Smooth muscle cell (in vitro differentiated cells): ENCODE measurements at regions not wholly inside any gene's neighbourhood (a gene's known extent, or its start where the extent isn't known, plus 50 kb on each side); places are given as distances from the start of the nearest gene placed in this dataset.

Experiments
- DNase-seq: peaks from one replicate; lab custom pipeline; 2025; ENCODE audit not compliant: unreplicated experiment; lab: John Stamatoyannopoulos, UW
- H2AFZ ChIP-seq: fragments of 200-600 bp; sonication (generic); 2 replicates; pipeline ENCODE4 v1.6.0; 2016; ENCODE audit warnings: antibody characterized with exemption, low read depth, mild to moderate bottlenecking
- H3F3A ChIP-seq: fragments of 200-600 bp; sonication (generic); 2 replicates; pipeline ENCODE4 v1.6.0; 2017; ENCODE audit warnings: antibody characterized with exemption, low read depth
- H3K27ac ChIP-seq: fragments of 200-600 bp; sonication (generic); 2 replicates; pipeline ENCODE4 v1.5.1; 2016; ENCODE audit warnings: low read depth, mild to moderate bottlenecking
- H3K27me3 ChIP-seq: fragments of 200-600 bp; sonication (generic); 2 replicates; pipeline ENCODE4 v1.6.1; 2016; ENCODE audit warnings: low read depth, mild to moderate bottlenecking
- H3K36me3 ChIP-seq: fragments of 200-600 bp; sonication (generic); 2 replicates; pipeline ENCODE4 v1.5.1; 2016; ENCODE audit warnings: low read depth
- H3K4me1 ChIP-seq: fragments of 200-600 bp; sonication (generic); 2 replicates; pipeline ENCODE4 v1.5.1; 2016; ENCODE audit warnings: low read depth
- H3K4me2 ChIP-seq: fragments of 200-600 bp; sonication (generic); 2 replicates; pipeline ENCODE4 v1.6.0; 2016; ENCODE audit warnings: mild to moderate bottlenecking
- H3K4me3 ChIP-seq: fragments of 200-600 bp; sonication (generic); 2 replicates; pipeline ENCODE4 v1.5.1; 2016; ENCODE audit warnings: mild to moderate bottlenecking
- H3K79me2 ChIP-seq: fragments of 200-600 bp; sonication (generic); 2 replicates; pipeline ENCODE4 v1.6.0; 2016; ENCODE audit warnings: low read depth, mild to moderate bottlenecking
- H3K9ac ChIP-seq: fragments of 200-600 bp; sonication (generic); 2 replicates; pipeline ENCODE4 v1.6.0; 2016; ENCODE audit warnings: low read depth
- H3K9me3 ChIP-seq: fragments of 200-600 bp; sonication (generic); replicated peaks from 2 replicates; pipeline ENCODE4 v1.5.1; 2016; ENCODE audit warnings: low read depth
- H4K20me1 ChIP-seq: fragments of 200-600 bp; sonication (generic); 2 replicates; pipeline ENCODE4 v1.6.0; 2016; ENCODE audit warnings: low read depth
- WGBS: methylation state at CpG from one replicate; pipeline ENCODE4 v1.1.7; 2016; ENCODE audit warnings: low lambda C conversion rate; 5-methylcytosine and 5-hydroxymethylcytosine counted together
- TF ChIP-seq, protein P1 (sequence below): fragments of 200-600 bp; sonication (generic); IDR thresholded peaks from 2 replicates; pipeline ENCODE4 v1.5.1; 2017; ENCODE audit warnings: borderline replicate concordance, mild to moderate bottlenecking, antibody characterized with exemption; ENCODE audit not compliant: insufficient read depth, poor library complexity, severe bottlenecking

DNA sequence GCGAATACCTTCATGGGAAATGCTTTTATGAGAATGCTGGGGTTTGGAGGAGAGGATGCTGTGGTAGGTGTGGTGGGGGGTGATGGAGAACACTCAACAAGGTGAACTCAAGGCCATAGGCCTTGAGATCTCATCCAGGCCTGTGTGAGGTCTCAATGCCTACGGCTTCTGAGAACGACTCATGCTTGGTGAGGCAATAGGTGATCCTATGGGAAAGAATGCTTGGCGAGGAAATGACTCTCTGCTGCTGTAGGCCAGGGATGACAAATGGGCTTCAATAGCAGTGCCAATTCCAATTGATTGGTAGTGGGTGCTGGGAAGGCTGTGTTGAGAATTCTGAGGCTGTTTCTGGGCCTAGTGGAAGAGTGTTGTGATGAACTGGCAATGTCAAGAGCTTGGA is 280.2 kb upstream of the CLINT1 start:
- no peak for DNase-seq
- Histone ChIP-seq H3K79me2 (no peaks in the 10 kb centered on the region), H3K9me3 (no peaks in the 10 kb centered on the region), H3K4me3 (no peak overlapping the region), H4K20me1 (no peaks in the 10 kb centered on the region), H3K27me3 (no peaks in the 10 kb centered on the region), H3K27ac (no peak overlapping the region), H3K9ac (no peak overlapping the region), H3K4me1 (peaks cover 10% of the 10 kb centered on the region), H3F3A (no peaks in the 10 kb centered on the region), H2AFZ (no peak overlapping the region), H3K4me2 (no peak overlapping the region), H3K36me3 (no peaks in the 10 kb centered on the region)
- TF ChIP-seq, protein P1, sequence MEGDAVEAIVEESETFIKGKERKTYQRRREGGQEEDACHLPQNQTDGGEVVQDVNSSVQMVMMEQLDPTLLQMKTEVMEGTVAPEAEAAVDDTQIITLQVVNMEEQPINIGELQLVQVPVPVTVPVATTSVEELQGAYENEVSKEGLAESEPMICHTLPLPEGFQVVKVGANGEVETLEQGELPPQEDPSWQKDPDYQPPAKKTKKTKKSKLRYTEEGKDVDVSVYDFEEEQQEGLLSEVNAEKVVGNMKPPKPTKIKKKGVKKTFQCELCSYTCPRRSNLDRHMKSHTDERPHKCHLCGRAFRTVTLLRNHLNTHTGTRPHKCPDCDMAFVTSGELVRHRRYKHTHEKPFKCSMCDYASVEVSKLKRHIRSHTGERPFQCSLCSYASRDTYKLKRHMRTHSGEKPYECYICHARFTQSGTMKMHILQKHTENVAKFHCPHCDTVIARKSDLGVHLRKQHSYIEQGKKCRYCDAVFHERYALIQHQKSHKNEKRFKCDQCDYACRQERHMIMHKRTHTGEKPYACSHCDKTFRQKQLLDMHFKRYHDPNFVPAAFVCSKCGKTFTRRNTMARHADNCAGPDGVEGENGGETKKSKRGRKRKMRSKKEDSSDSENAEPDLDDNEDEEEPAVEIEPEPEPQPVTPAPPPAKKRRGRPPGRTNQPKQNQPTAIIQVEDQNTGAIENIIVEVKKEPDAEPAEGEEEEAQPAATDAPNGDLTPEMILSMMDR, result no peak
- 76% methylated on average over 4 of the region's 4 CpGs for WGBS

DNA sequence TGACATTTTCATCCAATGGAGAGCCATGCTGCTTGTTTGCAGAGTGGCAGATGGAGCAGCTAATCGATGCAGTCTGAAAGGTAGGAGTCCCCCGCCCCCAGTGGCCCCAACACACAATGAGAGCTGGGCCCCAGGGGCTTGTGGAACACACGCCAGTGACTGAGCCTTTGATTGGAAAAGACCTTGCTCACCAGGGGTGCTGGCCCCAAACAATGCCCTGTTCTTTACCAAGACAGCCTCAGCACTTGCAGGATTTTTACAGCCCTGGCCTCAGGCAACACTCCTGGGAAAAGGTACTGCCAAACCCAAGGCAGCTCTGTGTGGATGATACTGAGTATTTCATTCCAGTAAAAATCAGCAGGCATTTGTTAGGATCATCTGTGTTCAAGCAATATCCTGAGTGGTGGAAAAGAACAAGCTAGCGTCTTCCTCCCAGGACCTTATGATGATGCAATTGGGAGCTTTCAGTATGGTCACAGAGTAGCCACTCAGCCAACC is 276.8 kb upstream of the CLINT1 start:
- no peak overlapping the region for H3K4me3 ChIP-seq
- no peak for DNase-seq
- no peaks in the 10 kb centered on the region for H3F3A ChIP-seq
- no peak overlapping the region for H3K4me2 ChIP-seq
- H4K20me1 ChIP-seq, result no peaks in the 10 kb centered on the region
- 58% methylated on average over 4 of the region's 4 CpGs for WGBS
- no peak overlapping the region for H3K9ac ChIP-seq
- H3K27ac ChIP-seq, result no peak overlapping the region
- peaks cover 10% of the 10 kb centered on the region for H3K4me1 ChIP-seq
- H2AFZ ChIP-seq, result no peak overlapping the region
- H3K79me2 ChIP-seq, result no peaks in the 10 kb centered on the region
- TF ChIP-seq, protein P1, result no peak
- H3K9me3 ChIP-seq, result no peaks in the 10 kb centered on the region
- H3K27me3 ChIP-seq, result no peaks in the 10 kb centered on the region
- no peaks in the 10 kb centered on the region for H3K36me3 ChIP-seq

DNA sequence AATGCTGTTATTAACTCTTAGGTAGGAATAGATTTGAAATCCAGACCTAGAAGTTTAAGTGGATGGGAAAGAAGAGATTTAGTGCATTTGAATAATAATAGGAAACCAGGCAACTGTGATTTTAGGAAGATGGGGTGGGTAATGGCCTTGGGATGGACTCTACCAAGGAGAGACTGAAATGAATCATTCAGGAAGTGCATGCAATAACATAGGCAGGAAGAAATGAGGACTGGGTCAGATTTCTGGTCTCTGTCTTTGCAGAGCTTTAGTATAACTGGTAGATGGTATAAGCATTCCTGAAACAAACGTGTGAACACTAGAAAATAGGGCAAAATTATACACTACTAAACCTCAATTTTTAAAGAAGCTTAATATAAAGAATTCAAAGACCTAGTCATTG is 274.4 kb upstream of the CLINT1 start:
- DNase-seq, result no peak
- 43% methylated on average over 1 of the region's 1 CpG for WGBS
- Histone ChIP-seq H3K9ac (no peak overlapping the region), H3K4me2 (no peak overlapping the region), H3K4me1 (peaks cover 10% of the 10 kb centered on the region), H3K27ac (no peak overlapping the region), H3K36me3 (no peaks in the 10 kb centered on the region), H3K79me2 (no peaks in the 10 kb centered on the region), H2AFZ (peak overlapping the region; percentile 30), H3F3A (no peaks in the 10 kb centered on the region), H4K20me1 (no peaks in the 10 kb centered on the region), H3K9me3 (no peaks in the 10 kb centered on the region), H3K27me3 (no peaks in the 10 kb centered on the region), H3K4me3 (no peak overlapping the region)
- TF ChIP-seq, protein P1, result no peak

DNA sequence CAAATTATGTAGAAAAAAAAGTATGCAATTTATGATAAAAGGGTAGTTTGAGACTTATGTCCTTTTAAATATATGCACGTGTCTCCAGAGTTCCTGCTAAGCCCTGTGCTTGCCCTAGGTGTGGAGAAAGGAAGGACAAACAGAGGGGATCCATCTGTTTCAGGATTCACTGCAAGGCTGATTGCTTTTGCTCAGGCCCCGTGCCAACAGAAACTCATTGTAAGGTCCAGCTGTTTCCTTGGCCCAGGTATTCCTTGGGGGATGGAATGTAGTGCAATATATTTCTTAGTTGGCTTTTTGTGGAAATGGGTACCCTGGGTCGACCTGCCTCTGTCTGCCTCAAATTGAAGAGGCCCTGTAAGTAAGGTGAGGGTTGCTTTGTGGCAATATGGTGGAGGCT is 268.6 kb upstream of the CLINT1 start:
- Histone ChIP-seq H3K36me3 (no peaks in the 10 kb centered on the region), H3K9me3 (no peaks in the 10 kb centered on the region), H3K79me2 (no peaks in the 10 kb centered on the region), H3K9ac (no peak overlapping the region), H3F3A (no peaks in the 10 kb centered on the region), H2AFZ (no peak overlapping the region), H3K4me2 (no peak overlapping the region), H4K20me1 (no peaks in the 10 kb centered on the region), H3K27ac (no peak overlapping the region), H3K27me3 (no peaks in the 10 kb centered on the region), H3K4me3 (no peak overlapping the region), H3K4me1 (no peaks in the 10 kb centered on the region)
- TF ChIP-seq, protein P1, result no peak
- DNase-seq, result no peak
- WGBS, result 84% methylated on average over 3 of the region's 3 CpGs
